ENCODE measurements at regions not wholly inside any gene's neighbourhood (a gene's known extent, or its start where the extent isn't known, plus 50 kb on each side); places are given as distances from the start of the nearest gene placed in this dataset.

DNA sequence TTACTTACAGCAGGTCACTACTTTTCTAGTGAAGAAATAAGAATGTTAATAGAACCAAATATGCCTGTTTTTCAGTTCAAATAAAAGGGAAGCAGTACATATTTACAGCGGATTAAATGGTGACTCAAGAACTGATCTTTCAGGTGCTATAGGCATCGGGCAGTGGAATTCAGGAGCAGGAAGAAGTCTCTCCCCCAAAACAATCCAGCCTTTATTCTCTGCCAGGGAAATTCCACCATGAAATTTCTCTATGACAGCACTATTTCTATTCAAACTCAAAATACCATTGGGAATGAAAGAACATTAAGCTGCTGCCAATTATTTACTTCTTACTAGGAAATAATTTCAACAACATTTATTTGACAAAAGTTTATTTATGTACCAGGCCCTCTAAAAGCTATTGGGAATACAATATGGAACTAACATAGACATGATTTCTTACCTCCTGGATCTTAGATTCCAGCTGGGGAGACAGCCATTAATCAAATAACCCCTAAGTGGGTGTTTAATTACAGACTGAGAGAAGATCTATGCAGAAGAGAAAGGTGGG, 60.3 kb upstream of the KRR1 start:
- no peak overlapping the region for H3K4ac ChIP-seq (ENCODE audit: low read length)
- H4K8ac ChIP-seq (ENCODE audit: low read depth, low read length), result no peak overlapping the region
- H3K9me3 ChIP-seq (replicated peaks in 1 of 2; ENCODE audit: control insufficient read depth in 2 of 2, insufficient read depth in 1 of 2, low read depth in 1 of 2, low read length in 2 of 2), result peaks cover 0 to 2% of the 10 kb centered on the region in 2 donors
- H3K79me1 ChIP-seq (ENCODE audit: low read depth, low read length), result no peaks in the 10 kb centered on the region
- no peak overlapping the region for H3K14ac ChIP-seq (ENCODE audit: low read length)
- no peak overlapping the region for H3K18ac ChIP-seq (ENCODE audit: low read length)
- H3K9ac ChIP-seq (ENCODE audit: low read depth, low read length, poor library complexity), result no peak overlapping the region
- no peaks in the 10 kb centered on the region for H3K36me3 ChIP-seq (replicated peaks in 1 of 2; ENCODE audit: control insufficient read depth in 2 of 2, insufficient read depth in 2 of 2, low read length in 2 of 2)
- H3K27ac ChIP-seq (replicated peaks; ENCODE audit: low read length), result no peak overlapping the region
- no peaks in the 10 kb centered on the region for H3K27me3 ChIP-seq (ENCODE audit: control insufficient read depth in 3 of 3, insufficient read depth in 3 of 3, low read depth in 1 of 3, low read length in 3 of 3)
- H2BK12ac ChIP-seq (ENCODE audit: low read length), result no peak overlapping the region
- no peak overlapping the region for H4K91ac ChIP-seq (ENCODE audit: low read depth, low read length, poor library complexity)
- H2AFZ ChIP-seq (ENCODE audit: low read length), result no peak overlapping the region
- no peak overlapping the region for H2BK5ac ChIP-seq (ENCODE audit: low read length)
- H2BK15ac ChIP-seq (ENCODE audit: low read length), result no peak overlapping the region
- no peak for DNase-seq (ENCODE audit: low spot score)
- H3K4me2 ChIP-seq (ENCODE audit: insufficient read depth, low read length, poor library complexity, severe bottlenecking), result no peak overlapping the region
- H3K23ac ChIP-seq (ENCODE audit: low read depth, low read length, poor library complexity), result no peak overlapping the region
- no peak overlapping the region for H2AK5ac ChIP-seq (ENCODE audit: low read depth, low read length)
- H3K4me1 ChIP-seq (ENCODE audit: control insufficient read depth in 2 of 2, insufficient read depth in 1 of 2, low read depth in 1 of 2, low read length in 2 of 2), result peaks cover 0 to 4% of the 10 kb centered on the region in 2 donors
- no CpG with 5 or more reads among the region's 2 CpGs for WGBS, 2 donors (ENCODE audit: extremely low coverage in 2 of 2, insufficient read length in 2 of 2, insufficient replicate concordance in 1 of 2)
- no peak overlapping the region for H2BK120ac ChIP-seq (ENCODE audit: low read depth, low read length)
- no peak overlapping the region for H3K4me3 ChIP-seq (ENCODE audit: low read length in 2 of 2)

DNA sequence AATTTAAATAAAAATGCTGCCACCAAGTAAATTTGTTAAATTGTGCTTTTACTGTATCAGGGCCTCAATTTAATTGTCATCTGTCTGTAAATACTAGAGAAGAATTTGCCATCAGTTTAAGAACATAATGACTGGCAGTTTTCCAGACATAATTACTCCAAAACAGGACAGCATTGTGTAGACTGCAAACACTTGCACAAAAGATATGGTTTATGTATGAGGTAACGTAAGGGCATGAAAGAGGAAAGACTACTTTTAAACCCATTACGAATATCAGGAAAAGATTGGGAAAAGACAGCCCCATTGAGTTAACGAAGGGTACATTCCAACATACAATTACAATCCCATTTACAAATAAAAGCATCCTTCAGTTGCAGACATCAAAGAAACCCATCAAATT, 59.8 kb upstream of the KRR1 start:
- H3K4me1 ChIP-seq (ENCODE audit: control insufficient read depth in 2 of 2, insufficient read depth in 1 of 2, low read depth in 1 of 2, low read length in 2 of 2), result peaks cover 0 to 4% of the 10 kb centered on the region in 2 donors
- H4K91ac ChIP-seq (ENCODE audit: low read depth, low read length, poor library complexity), result no peak overlapping the region
- no peak for DNase-seq (ENCODE audit: low spot score)
- no peaks in the 10 kb centered on the region for H3K79me1 ChIP-seq (ENCODE audit: low read depth, low read length)
- H2BK12ac ChIP-seq (ENCODE audit: low read length), result no peak overlapping the region
- no peak overlapping the region for H3K27ac ChIP-seq (replicated peaks; ENCODE audit: low read length)
- H2AFZ ChIP-seq (ENCODE audit: low read length), result no peak overlapping the region
- no peak overlapping the region for H4K8ac ChIP-seq (ENCODE audit: low read depth, low read length)
- no peak overlapping the region for H3K9ac ChIP-seq (ENCODE audit: low read depth, low read length, poor library complexity)
- peaks cover under 1 to 2% of the 10 kb centered on the region in 2 donors for H3K9me3 ChIP-seq (replicated peaks in 1 of 2; ENCODE audit: control insufficient read depth in 2 of 2, insufficient read depth in 1 of 2, low read depth in 1 of 2, low read length in 2 of 2)
- no peak overlapping the region for H2BK5ac ChIP-seq (ENCODE audit: low read length)
- no CpG with 5 or more reads among the region's 3 CpGs for WGBS, 2 donors (ENCODE audit: extremely low coverage in 2 of 2, insufficient read length in 2 of 2, insufficient replicate concordance in 1 of 2)
- no peak overlapping the region for H3K4ac ChIP-seq (ENCODE audit: low read length)
- no peak overlapping the region for H2AK5ac ChIP-seq (ENCODE audit: low read depth, low read length)
- H2BK15ac ChIP-seq (ENCODE audit: low read length), result no peak overlapping the region
- no peaks in the 10 kb centered on the region for H3K27me3 ChIP-seq (ENCODE audit: control insufficient read depth in 3 of 3, insufficient read depth in 3 of 3, low read depth in 1 of 3, low read length in 3 of 3)
- no peak overlapping the region for H3K23ac ChIP-seq (ENCODE audit: low read depth, low read length, poor library complexity)
- no peak overlapping the region for H2BK120ac ChIP-seq (ENCODE audit: low read depth, low read length)
- no peak overlapping the region for H3K18ac ChIP-seq (ENCODE audit: low read length)
- H3K4me2 ChIP-seq (ENCODE audit: insufficient read depth, low read length, poor library complexity, severe bottlenecking), result no peak overlapping the region
- H3K36me3 ChIP-seq (replicated peaks in 1 of 2; ENCODE audit: control insufficient read depth in 2 of 2, insufficient read depth in 2 of 2, low read length in 2 of 2), result no peaks in the 10 kb centered on the region
- no peak overlapping the region for H3K4me3 ChIP-seq (ENCODE audit: low read length in 2 of 2)
- no peak overlapping the region for H3K14ac ChIP-seq (ENCODE audit: low read length)

GRCh38 chr12:75568801-75569200, 57.4 kb upstream of the KRR1 start:
- Histone ChIP-seq H3K4ac (ENCODE audit: low read length) (no peak overlapping the region), H4K8ac (ENCODE audit: low read depth, low read length) (no peak overlapping the region), H3K79me1 (ENCODE audit: low read depth, low read length) (no peaks in the 10 kb centered on the region), H3K27ac (replicated peaks; ENCODE audit: low read length) (no peak overlapping the region), H2AFZ (ENCODE audit: low read length) (peak overlapping the region; percentile 23), H3K4me2 (ENCODE audit: insufficient read depth, low read length, poor library complexity, severe bottlenecking) (no peak overlapping the region), H3K9ac (ENCODE audit: low read depth, low read length, poor library complexity) (no peak overlapping the region), H2AK5ac (ENCODE audit: low read depth, low read length) (no peak overlapping the region), H3K36me3 (replicated peaks in 1 of 2; ENCODE audit: control insufficient read depth in 2 of 2, insufficient read depth in 2 of 2, low read length in 2 of 2) (no peaks in the 10 kb centered on the region), H3K14ac (ENCODE audit: low read length) (no peak overlapping the region), H2BK120ac (ENCODE audit: low read depth, low read length) (no peak overlapping the region), H3K4me3 (ENCODE audit: low read length in 2 of 2) (no peak overlapping the region), H3K4me1 (ENCODE audit: control insufficient read depth in 2 of 2, insufficient read depth in 1 of 2, low read depth in 1 of 2, low read length in 2 of 2) (peaks cover 0 to 4% of the 10 kb centered on the region in 2 donors), H3K9me3 (replicated peaks in 1 of 2; ENCODE audit: control insufficient read depth in 2 of 2, insufficient read depth in 1 of 2, low read depth in 1 of 2, low read length in 2 of 2) (peaks cover 3 to 15% of the 10 kb centered on the region in 2 donors), H2BK15ac (ENCODE audit: low read length) (no peak overlapping the region), H4K91ac (ENCODE audit: low read depth, low read length, poor library complexity) (no peak overlapping the region), H2BK5ac (ENCODE audit: low read length) (no peak overlapping the region), H3K23ac (ENCODE audit: low read depth, low read length, poor library complexity) (no peak overlapping the region), H3K18ac (ENCODE audit: low read length) (no peak overlapping the region), H3K27me3 (ENCODE audit: control insufficient read depth in 3 of 3, insufficient read depth in 3 of 3, low read depth in 1 of 3, low read length in 3 of 3) (no peaks in the 10 kb centered on the region), H2BK12ac (ENCODE audit: low read length) (no peak overlapping the region)
- no CpG with 5 or more reads among the region's 3 CpGs for WGBS, 2 donors (ENCODE audit: extremely low coverage in 2 of 2, insufficient read length in 2 of 2, insufficient replicate concordance in 1 of 2)
- DNase-seq (ENCODE audit: low spot score), result no peak

DNA sequence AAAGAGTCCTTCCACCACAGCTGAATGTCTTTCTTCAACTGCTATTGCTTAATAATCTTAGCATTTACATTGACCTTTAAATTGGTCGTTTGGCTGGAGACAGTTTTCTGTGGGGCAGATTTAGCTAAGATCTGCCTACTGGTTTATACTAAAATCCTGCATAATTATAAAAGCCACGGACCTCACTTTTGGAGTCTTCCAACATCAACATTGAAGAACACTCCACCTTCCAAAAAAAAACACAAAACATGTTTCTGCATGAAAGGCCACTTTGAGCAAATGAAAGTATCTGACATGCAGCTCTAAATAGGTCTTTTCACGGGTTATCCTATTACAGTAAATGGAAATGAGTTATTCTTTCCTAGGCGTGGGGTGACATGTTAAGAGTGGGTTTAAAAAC, 57.0 kb upstream of the KRR1 start:
- DNase-seq (ENCODE audit: low spot score), result no peak
- no CpG with 5 or more reads among the region's 4 CpGs for WGBS, 2 donors (ENCODE audit: extremely low coverage in 2 of 2, insufficient read length in 2 of 2, insufficient replicate concordance in 1 of 2)
- Histone ChIP-seq H3K9ac (ENCODE audit: low read depth, low read length, poor library complexity) (no peak overlapping the region), H3K4me3 (ENCODE audit: low read length in 2 of 2) (no peak overlapping the region), H3K18ac (ENCODE audit: low read length) (no peak overlapping the region), H3K14ac (ENCODE audit: low read length) (no peak overlapping the region), H2BK120ac (ENCODE audit: low read depth, low read length) (no peak overlapping the region), H2AK5ac (ENCODE audit: low read depth, low read length) (no peak overlapping the region), H3K9me3 (replicated peaks in 1 of 2; ENCODE audit: control insufficient read depth in 2 of 2, insufficient read depth in 1 of 2, low read depth in 1 of 2, low read length in 2 of 2) (peaks cover 3 to 15% of the 10 kb centered on the region in 2 donors), H3K23ac (ENCODE audit: low read depth, low read length, poor library complexity) (no peak overlapping the region), H2BK5ac (ENCODE audit: low read length) (no peak overlapping the region), H4K8ac (ENCODE audit: low read depth, low read length) (no peak overlapping the region), H2BK12ac (ENCODE audit: low read length) (no peak overlapping the region), H2BK15ac (ENCODE audit: low read length) (no peak overlapping the region), H3K4ac (ENCODE audit: low read length) (no peak overlapping the region), H3K27ac (replicated peaks; ENCODE audit: low read length) (no peak overlapping the region), H3K36me3 (replicated peaks in 1 of 2; ENCODE audit: control insufficient read depth in 2 of 2, insufficient read depth in 2 of 2, low read length in 2 of 2) (no peaks in the 10 kb centered on the region), H3K4me2 (ENCODE audit: insufficient read depth, low read length, poor library complexity, severe bottlenecking) (no peak overlapping the region), H3K79me1 (ENCODE audit: low read depth, low read length) (no peaks in the 10 kb centered on the region), H3K27me3 (ENCODE audit: control insufficient read depth in 3 of 3, insufficient read depth in 3 of 3, low read depth in 1 of 3, low read length in 3 of 3) (no peaks in the 10 kb centered on the region), H2AFZ (ENCODE audit: low read length) (peak overlapping the region; percentile 23), H4K91ac (ENCODE audit: low read depth, low read length, poor library complexity) (no peak overlapping the region), H3K4me1 (ENCODE audit: control insufficient read depth in 2 of 2, insufficient read depth in 1 of 2, low read depth in 1 of 2, low read length in 2 of 2) (peaks cover 0 to 4% of the 10 kb centered on the region in 2 donors)

All from neuronal stem cell (in vitro differentiated cells).